ENCODE measurements at regions not wholly inside any gene's neighbourhood (a gene's known extent, or its start where the extent isn't known, plus 50 kb on each side); places are given as distances from the start of the nearest gene placed in this dataset.

- DNase-seq (ENCODE audit: low read depth): no peak
These were observed 242.1 kb upstream of the JUN start for GRCh38 chr1:59025898-59026426.

- DNase-seq (ENCODE audit: low read depth): peak; percentile 91
These were observed 242.7 kb upstream of the JUN start for GRCh38 chr1:59026472-59026948.

DNA sequence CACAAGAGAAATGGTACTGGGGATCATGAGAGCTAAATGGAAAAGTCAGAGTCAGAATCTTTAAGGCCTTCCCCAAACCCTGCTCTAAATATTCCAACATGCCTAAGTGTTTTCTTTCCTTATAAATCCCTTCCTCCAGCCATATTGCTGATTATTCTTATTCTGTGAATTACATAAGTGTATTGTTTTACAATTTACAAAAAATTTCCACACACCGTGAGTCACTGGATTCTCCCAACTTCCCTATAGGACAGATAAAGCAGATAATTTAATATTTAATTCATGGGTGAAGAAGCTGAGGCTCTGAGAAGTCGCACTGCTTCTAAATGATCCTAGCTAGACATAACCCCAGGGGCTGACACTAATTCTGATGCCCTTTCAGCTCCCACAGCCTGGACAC, 243.3 kb upstream of the JUN start:
- DNase-seq (ENCODE audit: low read depth): no peak

GRCh38 chr1:59028048-59028447, 244.2 kb upstream of the JUN start:
- DNase-seq (ENCODE audit: low read depth): no peak

GRCh38 chr1:59029411-59030167, 245.7 kb upstream of the JUN start:
- DNase-seq (ENCODE audit: low read depth): no peak

DNA sequence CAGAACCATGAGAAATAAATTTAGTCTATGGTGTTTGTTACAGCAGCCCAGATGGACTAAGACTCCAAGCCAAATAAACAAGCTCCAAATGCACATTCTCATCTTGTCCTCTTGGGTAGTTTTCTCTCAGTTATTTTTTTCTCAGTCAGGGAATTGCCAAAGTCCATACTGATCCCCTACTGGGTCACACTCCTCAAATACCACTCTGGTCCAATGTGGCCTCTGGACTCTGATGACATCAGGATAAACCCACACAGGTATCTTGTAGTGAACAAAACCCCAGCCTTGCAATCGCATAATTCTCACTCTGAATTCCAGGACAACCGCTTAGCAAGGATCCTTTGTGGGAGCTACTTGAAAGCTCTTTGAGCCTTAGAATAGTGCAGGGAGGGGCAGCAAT, 248.4 kb upstream of the JUN start:
- no peak for DNase-seq (ENCODE audit: low read depth)

DNA sequence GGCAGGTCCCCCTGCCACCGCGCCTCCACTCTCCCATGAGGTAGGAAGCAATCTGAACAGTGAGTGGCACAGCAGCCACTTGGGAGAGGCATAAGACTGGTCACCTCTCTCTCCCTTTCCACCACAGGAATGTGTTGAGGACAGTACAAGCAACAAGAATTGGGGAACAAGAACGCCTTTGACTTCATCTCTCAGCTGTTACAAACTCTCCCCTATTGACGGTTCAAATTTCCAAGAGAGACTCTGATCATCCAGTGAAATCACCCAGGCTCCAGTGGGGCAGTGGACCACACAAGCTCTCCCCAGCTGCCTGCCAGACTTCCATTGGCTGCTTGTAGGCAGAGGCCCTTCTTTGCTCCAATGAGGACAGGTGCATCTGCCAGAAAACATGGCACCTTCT, 249.9 kb upstream of the JUN start:
- no peak for DNase-seq (ENCODE audit: low read depth)

GRCh38 chr1:59034925-59035324, 251.1 kb upstream of the JUN start:
- DNase-seq (ENCODE audit: low read depth): no peak

GRCh38 chr1:59039551-59039950, 255.7 kb upstream of the JUN start:
- DNase-seq (ENCODE audit: low read depth): no peak

DNA sequence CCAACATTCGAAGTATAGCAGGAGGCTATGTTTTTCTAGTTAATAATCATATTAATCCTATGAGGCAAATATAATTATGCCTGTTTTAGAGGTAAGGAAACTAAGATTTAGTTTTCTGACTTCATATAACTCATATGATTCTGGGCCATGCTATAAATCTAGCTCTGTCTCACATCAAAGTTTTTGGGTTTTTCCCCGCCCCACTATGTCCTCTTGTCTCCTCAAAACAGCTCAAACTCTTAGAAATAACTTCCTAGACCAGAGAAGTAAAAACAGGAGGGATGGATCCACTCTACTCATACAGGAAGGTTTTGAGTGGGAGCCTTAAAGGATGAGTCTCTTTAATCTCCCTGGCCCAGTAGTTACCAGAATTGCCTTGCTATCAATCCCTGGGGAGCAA, 256.4 kb upstream of the FGGY start:
- DNase-seq (ENCODE audit: low read depth): no peak

DNA sequence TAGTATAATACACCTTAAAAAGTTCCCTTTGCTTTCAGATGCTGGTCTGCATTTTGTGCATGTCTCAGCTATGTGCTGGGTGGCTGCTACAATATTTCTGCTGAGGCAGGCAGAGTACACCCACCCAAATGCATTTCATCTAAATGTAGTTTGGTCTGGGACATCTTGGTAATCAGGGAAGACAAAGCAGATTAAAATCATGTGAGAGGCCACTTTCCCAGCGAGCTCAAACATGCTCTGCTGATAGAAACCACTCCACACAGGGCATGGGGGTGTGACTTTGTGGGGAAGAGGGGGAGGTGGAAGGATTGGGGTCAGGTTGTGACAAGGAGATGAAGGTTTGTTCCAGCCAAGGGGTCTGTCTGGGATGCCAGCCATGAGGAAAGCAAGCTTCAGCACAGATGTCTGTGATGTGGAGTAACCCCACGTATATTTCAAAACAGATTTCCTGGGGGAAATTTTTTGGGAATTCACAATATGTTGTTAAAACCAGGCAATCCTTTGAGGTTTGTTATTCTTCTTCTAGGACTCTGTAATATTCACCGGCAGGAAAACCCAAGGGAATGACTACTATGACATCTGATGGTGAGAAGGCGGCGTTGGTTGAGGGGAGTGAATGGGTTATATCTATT, 255.1 kb upstream of the FGGY start:
- DNase-seq (ENCODE audit: low read depth): no peak

DNA sequence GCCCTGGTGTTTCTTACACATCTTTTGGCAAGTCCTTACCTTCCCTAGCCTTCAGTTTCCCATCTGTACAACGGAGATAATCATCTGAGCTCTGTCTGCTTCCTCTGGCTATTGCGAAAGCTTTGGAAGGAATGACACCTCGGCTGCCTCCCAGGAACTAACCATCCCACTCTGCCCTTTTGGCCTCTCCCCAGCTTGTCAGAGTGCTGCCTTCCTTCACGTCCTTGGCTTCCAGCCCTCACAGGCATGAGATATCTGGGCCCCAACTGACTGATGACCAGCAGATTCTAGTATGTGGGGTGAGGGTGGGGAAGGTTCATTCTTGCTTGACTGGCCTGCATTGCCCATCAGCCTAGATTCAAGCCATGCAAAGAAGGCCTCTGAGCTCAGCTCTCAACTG, 253.1 kb upstream of the FGGY start:
- peak; percentile 89 for DNase-seq (ENCODE audit: low read depth)

DNA sequence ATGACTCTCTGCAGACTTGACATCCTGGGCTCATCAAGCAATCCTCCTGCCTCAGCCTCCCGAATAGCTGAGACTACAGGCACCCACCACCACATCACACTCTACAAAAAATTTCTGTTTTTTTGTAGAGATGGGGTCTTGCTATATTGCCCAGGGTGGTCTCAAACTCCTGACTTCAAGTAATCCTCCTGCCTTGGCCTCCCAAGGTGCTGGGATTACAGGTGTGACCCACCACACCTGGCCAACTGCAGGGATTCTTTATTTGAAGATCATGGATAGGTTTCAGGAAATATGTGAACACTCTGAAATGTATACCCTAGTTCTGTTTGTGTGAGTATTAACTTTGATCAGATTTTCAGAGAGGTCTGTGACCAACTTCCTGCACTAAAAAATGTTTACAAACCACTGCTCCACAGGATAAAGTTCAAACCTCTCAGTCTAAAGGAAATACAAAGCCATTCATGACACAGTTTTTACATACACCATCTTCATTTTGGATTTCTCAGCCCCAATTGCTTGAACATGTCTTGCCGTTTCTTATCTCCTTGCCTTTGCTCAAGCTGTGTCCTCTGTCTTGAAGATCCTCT, 252.3 kb upstream of the FGGY start:
- DNase-seq (ENCODE audit: low read depth): no peak

- DNase-seq (ENCODE audit: low read depth): no peak
These were observed 251.8 kb upstream of the FGGY start for GRCh38 chr1:59045137-59045536.

GRCh38 chr1:59045636-59046035, 251.3 kb upstream of the FGGY start:
- DNase-seq (ENCODE audit: low read depth): no peak

GRCh38 chr1:59046134-59046533, 250.8 kb upstream of the FGGY start:
- DNase-seq (ENCODE audit: low read depth): no peak

DNA sequence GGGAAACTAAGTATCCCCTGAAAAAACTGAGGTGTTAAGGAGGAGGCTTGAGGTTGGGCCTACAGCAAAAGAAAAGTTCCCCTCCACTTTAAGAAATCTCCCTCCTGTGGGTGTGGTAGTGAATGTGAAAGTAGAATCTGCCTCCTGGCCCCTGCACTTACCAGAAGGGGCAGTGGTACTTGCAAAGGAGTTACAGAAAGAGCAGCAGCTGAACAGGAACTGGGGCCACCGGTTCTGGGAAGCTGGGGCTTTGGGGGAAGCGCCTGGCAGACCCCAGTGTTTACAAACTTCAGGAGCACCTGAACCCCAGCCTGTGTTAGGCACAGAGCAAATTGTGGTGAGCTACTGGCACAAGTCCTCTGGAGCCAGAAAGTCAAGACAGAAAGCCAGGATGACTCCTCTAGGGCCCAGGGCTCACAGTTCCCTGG, 250.2 kb upstream of the FGGY start:
- no peak for DNase-seq (ENCODE audit: low read depth)

DNA sequence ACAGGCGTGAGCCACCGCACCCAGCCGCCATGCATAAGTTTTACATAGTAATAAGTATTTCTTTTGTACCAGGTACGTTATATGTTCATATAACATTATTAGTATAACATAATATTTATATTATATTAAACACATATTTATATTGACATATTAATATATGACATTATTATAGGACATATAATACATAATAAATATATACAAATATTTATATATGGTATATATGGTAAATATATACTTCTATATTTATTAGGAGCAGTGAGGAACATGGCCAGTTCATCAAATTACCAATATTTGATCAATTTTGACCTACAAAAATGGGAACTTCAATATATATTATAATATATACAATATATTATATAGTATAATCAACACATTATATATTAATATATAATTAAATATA, 245.9 kb upstream of the FGGY start:
- DNase-seq (ENCODE audit: low read depth): no peak

GRCh38 chr1:59052166-59052590, 244.7 kb upstream of the FGGY start:
- DNase-seq (ENCODE audit: low read depth): no peak

DNA sequence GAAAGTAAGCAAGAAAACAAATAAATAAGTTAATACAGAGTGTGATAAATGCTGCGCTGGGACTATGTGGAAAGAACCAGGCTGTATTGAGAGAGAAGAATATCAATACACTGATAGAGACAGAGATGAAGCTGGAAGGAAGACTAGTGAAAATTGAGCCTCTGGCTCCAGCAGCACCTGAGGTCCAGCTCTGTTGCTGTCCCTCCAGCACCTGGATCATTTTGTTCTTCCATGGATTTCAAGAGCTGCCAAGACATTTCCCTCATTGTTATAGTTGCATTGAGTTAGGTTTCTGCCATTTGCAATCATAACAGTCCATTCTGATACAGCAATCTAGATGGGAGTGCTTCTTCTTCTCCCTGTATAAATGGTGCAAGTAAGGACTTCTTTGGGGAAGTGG, 242.7 kb upstream of the FGGY start:
- DNase-seq (ENCODE audit: low read depth): no peak

GRCh38 chr1:59055908-59056719, 240.8 kb upstream of the FGGY start:
- no peak for DNase-seq (ENCODE audit: low read depth)

GRCh38 chr1:59057211-59057694, 239.6 kb upstream of the FGGY start:
- DNase-seq (ENCODE audit: low read depth): peak; percentile 72
